ENCODE measurements at regions not wholly inside any gene's neighbourhood (a gene's known extent, or its start where the extent isn't known, plus 50 kb on each side); places are given as distances from the start of the nearest gene placed in this dataset.

DNA sequence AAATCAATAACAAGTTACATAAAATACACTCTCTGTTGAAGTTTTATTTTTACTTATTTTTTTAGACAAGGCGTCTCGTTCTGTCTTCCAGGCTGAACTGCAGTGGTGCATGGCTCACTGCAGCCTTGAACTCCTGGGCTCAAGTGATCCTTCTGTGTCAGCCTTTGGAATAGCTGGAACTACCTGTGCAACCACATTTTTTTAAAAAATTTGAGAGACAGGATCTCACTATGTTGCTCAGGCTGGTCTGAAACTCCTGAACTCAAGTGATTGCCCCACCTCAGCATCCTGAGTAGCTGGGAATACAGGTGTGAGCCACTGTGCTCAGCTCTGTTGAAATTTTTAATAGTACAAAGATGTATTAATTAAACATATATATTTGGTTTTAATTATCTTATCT lies 614.3 kb upstream of the ARRDC4 start:
- no peak for DNase-seq (ENCODE audit: low read depth)

- DNase-seq (ENCODE audit: low read depth), result no peak
Observed at GRCh38 chr15:97350813-97351212, 609.7 kb upstream of the ARRDC4 start.

DNA sequence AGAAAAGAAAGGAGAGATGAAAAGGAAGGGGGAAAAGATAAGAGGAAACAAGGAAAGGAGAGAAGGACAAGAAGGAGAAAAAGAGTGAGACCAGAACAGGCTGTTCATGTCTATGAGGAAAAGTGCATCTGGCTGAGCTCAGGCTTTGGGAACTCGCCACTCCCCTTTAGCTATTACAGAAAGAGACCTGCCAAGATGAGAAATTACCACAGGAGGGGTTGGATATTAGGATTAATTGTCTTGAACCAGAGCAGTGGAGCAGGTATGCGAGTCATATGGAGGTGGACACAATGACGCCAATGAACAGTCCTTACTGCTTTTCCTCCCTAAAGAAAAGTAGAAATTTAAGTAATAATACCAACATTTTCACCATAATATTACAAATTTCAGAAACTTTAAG lies 577.0 kb upstream of the ARRDC4 start:
- no peak for DNase-seq (ENCODE audit: low read depth)

- DNase-seq (ENCODE audit: low read depth), result no peak
Observed at GRCh38 chr15:97386940-97387339, 573.6 kb upstream of the ARRDC4 start.

DNA sequence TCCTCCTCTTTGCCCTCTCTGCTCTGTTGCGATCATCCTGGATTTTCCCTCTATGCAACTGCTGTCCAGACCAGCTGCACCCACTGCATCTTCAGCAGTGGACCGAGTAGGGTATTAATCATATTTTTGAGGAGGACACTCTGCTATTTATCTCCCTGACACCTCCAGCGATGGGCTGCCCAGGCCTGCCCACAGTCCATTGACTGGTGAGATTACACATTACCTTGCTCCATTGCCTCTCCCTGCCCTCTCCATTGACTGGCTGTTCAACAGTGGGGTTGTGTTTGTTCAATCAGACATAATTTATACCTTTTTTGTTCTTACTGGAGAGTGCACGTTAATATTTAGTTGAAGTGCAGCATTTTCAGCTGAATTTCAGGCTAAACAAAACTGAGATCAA lies 559.3 kb upstream of the ARRDC4 start:
- DNase-seq (ENCODE audit: low read depth), result no peak

- DNase-seq (ENCODE audit: low read depth), result no peak
Observed at GRCh38 chr15:97401970-97402369, 558.5 kb upstream of the ARRDC4 start.

DNA sequence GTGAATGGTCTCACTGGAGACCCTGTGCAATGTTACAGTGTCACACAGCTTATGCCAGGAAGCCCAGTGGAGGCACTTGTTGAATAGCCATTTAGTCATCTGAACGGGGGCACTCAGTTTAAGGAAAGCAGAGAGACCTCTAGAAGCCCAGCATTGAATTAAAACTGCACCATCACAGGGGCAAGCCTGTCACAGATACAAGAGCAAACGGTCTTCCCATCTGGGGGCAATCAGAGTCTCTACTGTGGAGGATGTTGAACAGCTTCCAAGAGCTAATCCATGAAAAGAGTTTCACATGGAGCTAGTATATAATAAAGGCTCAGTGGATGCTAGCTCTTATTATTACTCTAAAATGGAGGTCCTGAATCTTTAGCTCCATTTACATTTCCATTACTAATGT lies 553.7 kb upstream of the ARRDC4 start:
- DNase-seq (ENCODE audit: low read depth), result no peak

- DNase-seq (ENCODE audit: low read depth), result no peak
Observed at GRCh38 chr15:97410897-97411575, 549.5 kb upstream of the ARRDC4 start.

DNA sequence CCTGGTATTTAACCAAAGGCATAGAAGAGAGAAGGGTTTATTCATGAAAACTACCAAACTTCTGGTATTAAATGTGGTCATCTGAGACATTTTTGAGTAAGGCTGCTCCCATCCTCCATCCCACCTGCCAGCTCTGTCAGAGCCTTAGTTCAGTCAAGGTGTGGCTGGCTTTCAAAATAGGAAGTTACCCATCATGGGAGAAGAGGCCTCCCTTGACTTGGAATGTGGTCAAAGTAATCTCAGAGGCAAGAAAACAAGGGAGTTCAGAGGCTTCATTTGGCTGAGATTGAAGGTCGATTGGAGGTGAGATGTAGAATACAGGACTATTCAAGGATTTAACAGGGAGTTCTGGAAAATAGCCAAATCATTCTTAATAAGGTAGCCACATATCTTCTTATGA lies 540.4 kb upstream of the ARRDC4 start:
- no peak for DNase-seq (ENCODE audit: low read depth)

DNA sequence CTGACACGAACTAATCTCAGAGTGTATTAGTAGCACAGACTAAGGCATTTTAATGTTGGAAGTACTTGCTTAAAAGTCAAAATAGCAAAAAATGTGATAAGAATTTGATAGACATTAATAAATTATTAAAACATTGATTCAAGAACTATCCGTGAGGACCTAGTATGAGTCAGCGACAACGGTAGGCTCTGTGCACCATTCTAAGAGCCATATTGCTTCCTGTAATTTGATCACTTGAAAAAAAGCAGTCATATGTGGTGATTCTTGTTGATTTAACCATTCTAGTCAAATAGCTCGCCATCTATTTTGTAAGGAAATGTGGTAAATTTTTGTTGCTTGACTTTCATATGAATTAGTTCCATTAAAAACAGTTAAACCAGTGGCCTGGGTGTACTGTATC lies 534.9 kb upstream of the ARRDC4 start:
- no peak for DNase-seq (ENCODE audit: low read depth)

DNA sequence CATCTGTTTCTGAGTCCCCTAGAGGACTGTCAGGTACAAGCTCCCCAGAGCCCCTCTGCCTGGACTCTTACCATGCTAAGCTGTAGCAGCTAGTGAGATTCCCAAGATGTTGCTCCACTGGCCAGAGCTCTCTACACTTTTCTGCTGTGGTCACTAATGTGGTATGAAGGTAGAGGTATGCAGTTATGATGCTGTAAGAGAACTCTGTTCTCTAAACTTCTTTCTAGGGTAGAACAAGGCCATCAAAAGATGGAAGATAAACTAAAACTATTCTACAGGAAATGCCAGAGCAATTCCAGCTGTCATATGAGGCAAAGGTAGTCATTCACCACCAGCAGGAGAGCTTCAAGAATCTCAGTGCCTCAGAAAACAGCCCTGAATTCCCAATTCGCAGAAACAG lies 517.4 kb upstream of the ARRDC4 start:
- no peak for DNase-seq (ENCODE audit: low read depth)

- DNase-seq (ENCODE audit: low read depth), result no peak
Observed at GRCh38 chr15:97446138-97446537, 514.4 kb upstream of the ARRDC4 start.

GRCh38 chr15:97456521-97457202 lies 503.8 kb upstream of the ARRDC4 start:
- no peak for DNase-seq (ENCODE audit: low read depth)

DNA sequence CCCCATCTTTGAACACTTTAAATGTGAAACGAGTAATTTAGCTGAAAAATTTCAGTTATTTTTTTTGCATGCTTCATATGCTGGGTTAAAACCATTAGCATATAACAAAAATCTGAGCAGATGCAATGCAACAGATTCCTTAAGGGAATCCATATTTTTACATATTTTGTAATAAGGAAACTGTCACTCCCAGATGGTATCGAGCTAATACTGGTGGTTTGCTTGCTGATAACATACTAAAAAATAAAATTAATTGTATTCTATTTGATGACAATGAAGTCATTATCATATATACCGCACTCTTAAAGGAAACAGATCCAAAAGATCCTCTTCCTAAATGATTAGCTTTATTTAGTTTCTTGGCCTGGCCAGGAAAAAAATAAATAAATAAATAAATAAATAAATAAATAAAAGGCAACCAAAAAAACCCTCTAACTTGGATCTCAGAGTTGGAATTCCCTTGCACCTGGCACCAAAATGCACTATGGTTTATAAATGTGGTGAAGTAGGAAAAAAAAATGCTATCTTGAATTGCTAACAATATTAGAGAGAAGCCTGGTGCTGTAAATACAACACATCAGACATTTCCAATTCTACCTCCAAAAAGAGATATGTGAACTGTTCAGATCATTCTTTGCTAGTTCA lies 503.2 kb upstream of the ARRDC4 start:
- DNase-seq (ENCODE audit: low read depth), result no peak

DNA sequence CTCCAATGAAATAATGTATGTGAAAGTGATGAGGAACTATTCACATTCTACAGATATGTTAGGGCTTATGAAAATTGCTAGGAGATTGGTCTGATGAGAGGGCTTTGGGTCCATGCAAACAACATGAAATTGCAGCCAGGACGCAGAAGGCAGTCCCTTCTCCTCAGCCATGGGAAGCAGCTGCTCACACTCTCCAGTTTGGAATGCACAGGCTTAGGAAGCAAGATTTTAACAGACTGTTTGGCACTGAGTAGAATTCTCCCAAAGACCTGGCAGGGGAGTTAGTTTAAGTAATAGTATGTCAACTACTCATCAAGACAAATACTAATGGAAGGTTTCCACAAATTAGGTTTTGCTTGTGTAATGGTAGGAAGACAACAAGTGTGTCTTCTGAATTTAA lies 500.7 kb upstream of the ARRDC4 start:
- no peak for DNase-seq (ENCODE audit: low read depth)

DNA sequence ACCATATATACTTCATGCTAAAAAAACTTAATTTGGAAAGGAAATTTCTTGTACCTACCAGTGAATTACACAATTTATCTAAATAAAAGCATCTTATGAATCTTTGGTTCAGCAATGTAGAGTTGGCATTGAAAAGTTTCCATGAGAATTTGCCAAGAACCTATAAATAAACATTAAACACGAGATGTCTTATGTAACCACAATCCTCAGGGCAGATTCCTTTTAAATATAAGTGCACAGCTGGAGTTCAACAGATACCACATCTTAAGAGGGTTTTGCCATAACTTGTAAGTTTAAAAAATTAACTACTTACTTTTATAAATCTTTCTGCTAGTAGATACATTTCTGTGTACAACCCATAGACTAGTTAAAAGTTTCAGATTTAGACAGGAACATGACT lies 499.3 kb upstream of the ARRDC4 start:
- DNase-seq (ENCODE audit: low read depth), result no peak

DNA sequence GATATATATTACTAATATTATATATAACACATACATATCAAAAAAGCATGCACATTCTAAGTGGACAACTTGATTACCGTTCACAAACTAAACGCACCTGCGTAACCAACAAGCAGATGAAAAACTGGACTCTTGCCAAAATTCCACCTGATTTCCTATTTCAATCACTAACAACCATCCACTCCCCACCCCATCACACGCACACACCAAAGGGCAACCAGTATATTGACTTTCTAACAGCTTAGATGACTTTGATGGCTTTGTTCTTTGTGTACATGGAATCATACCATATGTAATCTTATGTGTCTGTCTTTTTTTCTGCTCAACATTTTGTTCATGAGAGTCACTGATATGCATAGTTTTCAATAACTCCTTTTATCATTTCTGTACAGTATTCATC lies 496.8 kb upstream of the ARRDC4 start:
- no peak for DNase-seq (ENCODE audit: low read depth)

GRCh38 chr15:97470417-97470816 lies 490.1 kb upstream of the ARRDC4 start:
- no peak for DNase-seq (ENCODE audit: low read depth)

DNA sequence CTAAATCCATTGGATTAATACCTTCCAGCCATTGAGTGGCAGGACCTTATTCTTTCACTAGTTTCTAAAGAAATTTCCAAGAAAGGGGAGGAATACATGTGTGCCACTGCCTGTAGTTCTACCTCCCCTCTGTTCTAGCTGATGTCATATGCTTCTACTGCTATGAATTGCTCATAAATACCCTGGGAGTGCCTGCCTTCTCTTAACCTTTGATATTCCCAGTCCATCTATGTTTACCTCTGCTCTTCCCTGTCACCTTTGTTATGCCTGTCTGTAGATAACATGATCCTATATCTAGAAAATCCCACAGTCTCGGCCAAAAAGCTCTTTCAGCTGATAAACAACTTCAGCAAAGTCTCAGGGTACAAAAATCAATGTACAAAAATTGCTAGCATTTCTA lies 486.9 kb upstream of the ARRDC4 start:
- no peak for DNase-seq (ENCODE audit: low read depth)

DNA sequence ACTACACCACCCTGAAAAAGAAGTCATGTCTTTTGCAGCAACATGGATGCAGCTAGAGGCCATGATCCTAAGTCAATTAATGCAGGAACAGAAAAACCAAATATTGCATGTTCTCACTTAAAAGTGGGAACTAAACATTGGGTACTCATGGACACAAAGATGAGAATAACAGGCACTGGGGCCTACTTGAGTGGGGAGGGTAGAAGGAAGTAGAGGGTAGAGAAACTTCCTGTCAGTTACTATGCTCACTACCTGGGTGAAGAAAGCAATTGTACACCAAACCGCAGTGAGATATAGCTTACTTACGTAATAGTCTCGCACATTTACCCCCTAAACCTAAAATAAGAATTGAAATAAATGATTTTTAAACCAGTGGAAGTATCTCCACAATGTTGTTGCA lies 480.5 kb upstream of the ARRDC4 start:
- no peak for DNase-seq (ENCODE audit: low read depth)

DNA sequence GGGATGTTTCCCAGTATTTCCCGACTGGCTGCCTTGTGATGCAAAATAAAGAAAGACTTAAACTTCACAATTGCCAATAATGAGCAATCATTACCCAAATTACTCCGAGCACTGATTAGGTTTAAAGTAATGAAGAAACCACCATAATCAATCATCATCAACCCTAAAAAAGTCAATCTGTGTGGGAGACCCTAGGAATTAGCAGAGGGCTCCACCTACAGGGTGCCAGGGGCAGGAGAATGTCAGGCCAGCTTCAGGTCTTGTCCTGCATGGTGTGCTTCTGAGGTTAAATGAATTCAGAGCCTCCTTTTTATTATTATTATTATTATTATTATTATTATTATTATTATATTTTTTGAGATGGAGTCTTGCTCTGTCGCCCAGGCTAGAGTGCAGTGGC lies 478.0 kb upstream of the ARRDC4 start:
- DNase-seq (ENCODE audit: low read depth), result no peak

GRCh38 chr15:97483232-97483631 lies 477.3 kb upstream of the ARRDC4 start:
- no peak for DNase-seq (ENCODE audit: low read depth)

DNA sequence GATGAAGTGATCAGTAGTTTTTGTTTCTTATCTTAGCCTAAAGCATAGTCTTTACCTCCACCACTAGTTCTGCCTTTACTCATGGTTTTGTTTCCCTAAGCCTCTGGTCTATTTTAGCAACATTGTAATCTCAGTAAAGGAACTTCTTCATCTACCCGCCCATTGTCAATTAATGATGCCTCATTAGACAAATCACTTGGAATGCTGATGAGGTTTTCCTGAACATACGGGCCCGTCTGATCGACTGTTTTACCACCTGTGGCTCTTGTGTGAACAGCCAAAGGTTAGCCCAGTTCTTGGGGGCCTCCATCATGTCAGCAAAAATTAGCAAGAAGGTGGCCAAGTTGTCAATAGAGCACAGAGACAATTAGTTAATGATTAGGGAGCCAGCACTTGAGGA lies 470.1 kb upstream of the ARRDC4 start:
- no peak for DNase-seq (ENCODE audit: low read depth)

- no peak for DNase-seq (ENCODE audit: low read depth)
Observed at GRCh38 chr15:97501291-97501690, 459.2 kb upstream of the ARRDC4 start.

Data from activated T-cell treated with anti-CD3 and anti-CD28 coated beads for 48 hours (primary cell).